ENCODE measurements at regions not wholly inside any gene's neighbourhood (a gene's known extent, or its start where the extent isn't known, plus 50 kb on each side); places are given as distances from the start of the nearest gene placed in this dataset.
"Not testable (repeated sequence)": the region's sequence is repeated elsewhere in the genome, so short reads cannot be mapped to it uniquely, and the experiment has no call there.

- DNase-seq (ENCODE audit: low spot score) = no peak
Measured at GRCh38 chr6:126976253-126976797, 142.1 kb upstream of the RSPO3 start.

GRCh38 chr6:126983779-126984178 is 134.7 kb upstream of the RSPO3 start:
- DNase-seq (ENCODE audit: low spot score) = no peak

- not testable (repeated sequence) for DNase-seq (ENCODE audit: low spot score)
Measured at GRCh38 chr6:126988125-126988524, 130.3 kb upstream of the RSPO3 start.

GRCh38 chr6:127000631-127001030 is 117.8 kb upstream of the RSPO3 start:
- DNase-seq (ENCODE audit: low spot score) = no peak

GRCh38 chr6:127013865-127014264 is 104.6 kb upstream of the RSPO3 start:
- peak; percentile 70 for DNase-seq (ENCODE audit: low spot score)

- no peak for DNase-seq (ENCODE audit: low spot score)
Measured at GRCh38 chr6:127015858-127016257, 102.6 kb upstream of the RSPO3 start.

- DNase-seq (ENCODE audit: low spot score) = no peak
Measured at GRCh38 chr6:127019828-127020227, 98.6 kb upstream of the RSPO3 start.

- DNase-seq (ENCODE audit: low spot score) = no peak
Measured at GRCh38 chr6:127022302-127022701, 96.2 kb upstream of the RSPO3 start.

GRCh38 chr6:127023001-127023778 is 95.3 kb upstream of the RSPO3 start:
- DNase-seq (ENCODE audit: low spot score) = no peak

- peak; percentile 89 for DNase-seq (ENCODE audit: low spot score)
Measured at GRCh38 chr6:127026247-127026646, 92.2 kb upstream of the RSPO3 start.

- DNase-seq (ENCODE audit: low spot score) = no peak
Measured at GRCh38 chr6:127030111-127030510, 88.4 kb upstream of the RSPO3 start.

GRCh38 chr6:127030836-127031235 is 87.6 kb upstream of the RSPO3 start:
- no peak for DNase-seq (ENCODE audit: low spot score)

GRCh38 chr6:127031511-127031910 is 87.0 kb upstream of the RSPO3 start:
- no peak for DNase-seq (ENCODE audit: low spot score)

- DNase-seq (ENCODE audit: low spot score) = no peak
Measured at GRCh38 chr6:127032971-127033370, 85.5 kb upstream of the RSPO3 start.

- peak; percentile 70 for DNase-seq (ENCODE audit: low spot score)
Measured at GRCh38 chr6:127051571-127052260, 66.8 kb upstream of the RSPO3 start.

- peak; percentile 58 for DNase-seq (ENCODE audit: low spot score)
Measured at GRCh38 chr6:127053032-127053874, 65.2 kb upstream of the RSPO3 start.

GRCh38 chr6:127053875-127054235 is 64.6 kb upstream of the RSPO3 start:
- no peak for DNase-seq (ENCODE audit: low spot score)

- DNase-seq (ENCODE audit: low spot score) = peak; percentile 56
Measured at GRCh38 chr6:127058027-127058426, 60.4 kb upstream of the RSPO3 start.

- DNase-seq (ENCODE audit: low spot score) = no peak
Measured at GRCh38 chr6:127058936-127059335, 59.5 kb upstream of the RSPO3 start.

All from kidney tubule cell (primary cell).